DOHH2 (cell line): ENCODE measurements at regions not wholly inside any gene's neighbourhood (a gene's known extent, or its start where the extent isn't known, plus 50 kb on each side); places are given as distances from the start of the nearest gene placed in this dataset.

Experiments
- H3F3A ChIP-seq: fragments of 200-600 bp; sonication (generic), shearing (Covaris generic); 2 replicates; pipeline ENCODE4 v1.6.0; 2016; ENCODE audit warnings: antibody characterized with exemption, mild to moderate bottlenecking; ENCODE audit not compliant: control insufficient read depth, insufficient read depth
- H3K27ac ChIP-seq: fragments of 200-600 bp; sonication (generic); 2 replicates; pipeline ENCODE4 v1.5.1; 2014; ENCODE audit warnings: low read depth, mild to moderate bottlenecking, low read length, moderate library complexity
- H3K27me3 ChIP-seq: fragments of 200-600 bp; sonication (generic); 2 replicates; pipeline ENCODE4 v1.6.1; 2014; ENCODE audit warnings: mild to moderate bottlenecking, low read length, mixed read lengths; ENCODE audit not compliant: control insufficient read depth
- H3K36me3 ChIP-seq: fragments of 200-600 bp; sonication (generic); 2 replicates; pipeline ENCODE4 v1.6.1; 2014; ENCODE audit warnings: mild to moderate bottlenecking, low read length, moderate library complexity, mixed read lengths; ENCODE audit not compliant: control insufficient read depth
- H3K4me1 ChIP-seq: fragments of 200-600 bp; sonication (generic); 2 replicates; pipeline ENCODE4 v1.6.1; 2014; ENCODE audit warnings: mild to moderate bottlenecking, low read length, mixed read lengths; ENCODE audit not compliant: control insufficient read depth
- H3K4me2 ChIP-seq: fragments of 200-600 bp; sonication (generic); 2 replicates; pipeline ENCODE4 v1.6.0; 2014; ENCODE audit warnings: mild to moderate bottlenecking, low read length, moderate library complexity
- H3K4me3 ChIP-seq: fragments of 200-600 bp; sonication (generic); 2 replicates; pipeline ENCODE4 v1.5.1; 2014; ENCODE audit warnings: mild to moderate bottlenecking, low read length, mixed read lengths
- H3K79me2 ChIP-seq: fragments of 200-600 bp; sonication (generic); 2 replicates; pipeline ENCODE4 v1.6.1; 2014; ENCODE audit warnings: mild to moderate bottlenecking, low read length, mixed read lengths; ENCODE audit not compliant: control insufficient read depth
- H3K9me2 ChIP-seq: fragments of 200-600 bp; sonication (generic); replicated peaks from 2 replicates; pipeline ENCODE4 v1.6.1; 2014; ENCODE audit warnings: mild to moderate bottlenecking, low read length, mixed read lengths; ENCODE audit not compliant: control insufficient read depth
- H3K9me3 ChIP-seq: fragments of 200-600 bp; sonication (generic); 2 replicates; pipeline ENCODE4 v1.6.1; 2014; ENCODE audit warnings: antibody characterized with exemption, low read length, mixed read lengths; ENCODE audit not compliant: control insufficient read depth, insufficient read depth
- H4K20me1 ChIP-seq: fragments of 200-600 bp; sonication (generic); 2 replicates; pipeline ENCODE4 v1.6.0; 2014; ENCODE audit warnings: low read depth, mild to moderate bottlenecking, antibody characterized with exemption, low read length, moderate library complexity; ENCODE audit not compliant: control insufficient read depth, insufficient read depth
- CTCF ChIP-seq: fragments of 200-600 bp; sonication (generic); IDR thresholded peaks from one replicate; pipeline ENCODE4 v1.5.1; 2014; ENCODE audit warnings: antibody characterized with exemption, mild to moderate bottlenecking, low read depth, low read length; ENCODE audit not compliant: poor library complexity, severe bottlenecking
- EZH2phosphoT487 ChIP-seq: fragments of 200-600 bp; sonication (generic); IDR thresholded peaks from 2 replicates; pipeline ENCODE4 v1.6.1; 2017; ENCODE audit warnings: borderline replicate concordance, mild to moderate bottlenecking, antibody characterized with exemption, low read length, moderate library complexity, mixed read lengths

GRCh38 chr11:45576461-45577215 lies 88.8 kb downstream of the CHST1 start:
- Histone ChIP-seq H3K4me1 (no peaks in the 10 kb centered on the region), H3K36me3 (no peaks in the 10 kb centered on the region), H3K79me2 (no peaks in the 10 kb centered on the region), H3K9me2 (no peaks in the 10 kb centered on the region), H3K4me2 (no peak overlapping the region), H3K27me3 (peaks cover 3% of the 10 kb centered on the region; the same call in 1 of the 2 replicates), H4K20me1 (no peaks in the 10 kb centered on the region), H3K4me3 (no peak overlapping the region), H3K27ac (no peak overlapping the region), H3K9me3 (no peaks in the 10 kb centered on the region), H3F3A (no peaks in the 10 kb centered on the region)
- TF ChIP-seq CTCF (no peak), EZH2phosphoT487 (no peak)

GRCh38 chr11:45573728-45574127 lies 91.7 kb downstream of the CHST1 start:
- H3K36me3 ChIP-seq, result no peaks in the 10 kb centered on the region
- no peak overlapping the region for H3K4me2 ChIP-seq
- H3K27me3 ChIP-seq, result peaks cover 3% of the 10 kb centered on the region; the same call in 1 of the 2 replicates
- no peaks in the 10 kb centered on the region for H4K20me1 ChIP-seq
- no peaks in the 10 kb centered on the region for H3K9me3 ChIP-seq
- H3K9me2 ChIP-seq, result no peaks in the 10 kb centered on the region
- H3K4me3 ChIP-seq, result no peak overlapping the region
- H3K27ac ChIP-seq, result no peak overlapping the region
- no peaks in the 10 kb centered on the region for H3F3A ChIP-seq
- no peak for TF ChIP-seq EZH2phosphoT487
- H3K79me2 ChIP-seq, result no peaks in the 10 kb centered on the region
- H3K4me1 ChIP-seq, result no peaks in the 10 kb centered on the region

- H3K9me3 ChIP-seq, result no peaks in the 10 kb centered on the region
- no peaks in the 10 kb centered on the region for H4K20me1 ChIP-seq
- H3K27me3 ChIP-seq, result 0 out of 2 replicates have a peak, but pooled peaks cover 3% of the 10 kb centered on the region
- no peaks in the 10 kb centered on the region for H3K9me2 ChIP-seq
- H3F3A ChIP-seq, result no peaks in the 10 kb centered on the region
- no peak overlapping the region for H3K27ac ChIP-seq
- no peak overlapping the region for H3K4me2 ChIP-seq
- no peaks in the 10 kb centered on the region for H3K36me3 ChIP-seq
- no peak overlapping the region for H3K4me3 ChIP-seq
- H3K4me1 ChIP-seq, result no peaks in the 10 kb centered on the region
- H3K79me2 ChIP-seq, result no peaks in the 10 kb centered on the region
- TF ChIP-seq EZH2phosphoT487 (no peak), CTCF (no peak)
Measured at GRCh38 chr11:45572354-45573123, 92.9 kb downstream of the CHST1 start.

- Histone ChIP-seq H3K4me2 (no peak overlapping the region), H3K9me3 (no peaks in the 10 kb centered on the region), H3F3A (no peaks in the 10 kb centered on the region), H3K36me3 (no peaks in the 10 kb centered on the region), H3K79me2 (no peaks in the 10 kb centered on the region), H3K27me3 (0 out of 2 replicates have a peak, but pooled peaks cover 3% of the 10 kb centered on the region), H3K4me3 (no peak overlapping the region), H4K20me1 (no peaks in the 10 kb centered on the region), H3K9me2 (no peaks in the 10 kb centered on the region), H3K4me1 (no peaks in the 10 kb centered on the region), H3K27ac (no peak overlapping the region)
- TF ChIP-seq CTCF, result no peak
Measured at GRCh38 chr11:45569776-45570175, 95.6 kb downstream of the CHST1 start.
